Activated CD8-positive, alpha-beta memory T cell treated with anti-CD3 and anti-CD28 coated beads for 36 hours (primary cell): ENCODE measurements at regions not wholly inside any gene's neighbourhood (a gene's known extent, or its start where the extent isn't known, plus 50 kb on each side); places are given as distances from the start of the nearest gene placed in this dataset.

Experiments
- CTCF ChIA-PET: fragments of 350-600 bp; sonication (Branson Sonifier 250); formaldehyde crosslinking; loops from one replicate; lab custom pipeline; 2021; ENCODE audit warnings: antibody characterized with exemption; lab: Charles Lee
- POLR2A ChIA-PET: fragments of 350-600 bp; sonication (Branson Sonifier 250); formaldehyde crosslinking; loops from one replicate; lab custom pipeline; 2021; ENCODE audit warnings: antibody characterized with exemption; lab: Charles Lee

- POLR2A ChIA-PET: no interaction called here
- CTCF ChIA-PET: no interaction called here
Observed at GRCh38 chr12:85711735-85712390, 124.3 kb downstream of the RASSF9 start.

GRCh38 chr12:85713373-85713772 lies 122.8 kb downstream of the RASSF9 start:
- ChIA-PET CTCF (no interaction called here), POLR2A (no interaction called here)

DNA sequence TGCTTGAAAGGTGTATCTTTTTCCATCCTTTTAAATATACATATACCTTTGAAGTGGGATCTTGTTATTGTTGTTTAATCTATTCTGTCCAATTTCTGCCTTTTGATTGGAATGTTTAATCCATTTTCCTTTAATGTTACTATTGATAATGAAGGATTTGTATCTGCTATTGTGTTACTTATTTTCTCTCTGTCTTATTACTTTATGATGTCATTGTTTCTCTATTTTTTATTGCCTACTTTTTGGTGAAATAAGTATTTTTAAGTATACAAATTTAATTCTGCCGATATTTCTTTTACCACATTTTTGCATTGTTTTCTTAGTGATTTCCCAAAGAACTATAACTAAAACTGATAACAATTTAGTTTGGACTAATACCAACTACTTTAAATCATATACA lies 121.8 kb downstream of the RASSF9 start:
- CTCF ChIA-PET: no interaction called here

DNA sequence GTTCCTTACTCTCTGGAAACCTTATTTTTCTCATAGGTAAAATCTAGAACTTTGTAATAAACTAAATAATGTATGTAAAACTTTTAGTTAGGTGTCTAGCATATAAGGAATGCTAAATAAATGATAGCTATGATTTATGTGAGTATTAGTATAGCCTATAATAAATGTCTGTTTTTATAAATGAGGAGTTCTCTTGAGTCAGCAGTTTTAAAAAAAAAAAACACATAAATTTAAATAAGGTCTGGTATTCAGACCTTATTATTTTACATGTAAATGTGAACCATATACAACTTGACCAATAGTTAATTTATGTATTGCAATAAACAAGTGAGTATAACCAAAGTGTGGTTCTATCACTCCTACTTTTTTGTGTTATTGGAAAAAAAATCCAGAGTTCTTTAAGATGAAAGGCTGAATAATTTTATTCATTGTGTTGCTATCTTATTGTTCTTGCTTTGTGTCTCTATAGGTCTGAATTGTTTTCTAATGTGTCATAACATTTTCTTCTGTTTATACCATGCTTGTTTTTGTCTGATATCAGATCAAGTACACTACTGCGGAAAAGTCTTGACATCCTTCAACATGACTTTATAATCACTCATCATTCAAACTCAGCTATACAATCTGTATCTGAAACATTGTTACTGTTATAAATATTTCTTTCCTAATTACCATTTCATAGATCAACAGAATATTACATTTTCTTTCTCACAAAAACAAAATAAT lies 115.7 kb downstream of the RASSF9 start:
- ChIA-PET POLR2A (no interaction called here), CTCF (no interaction called here)

More for the DNA sequence above, 121.8 kb downstream of the RASSF9 start:
- POLR2A ChIA-PET: no interaction called here

DNA sequence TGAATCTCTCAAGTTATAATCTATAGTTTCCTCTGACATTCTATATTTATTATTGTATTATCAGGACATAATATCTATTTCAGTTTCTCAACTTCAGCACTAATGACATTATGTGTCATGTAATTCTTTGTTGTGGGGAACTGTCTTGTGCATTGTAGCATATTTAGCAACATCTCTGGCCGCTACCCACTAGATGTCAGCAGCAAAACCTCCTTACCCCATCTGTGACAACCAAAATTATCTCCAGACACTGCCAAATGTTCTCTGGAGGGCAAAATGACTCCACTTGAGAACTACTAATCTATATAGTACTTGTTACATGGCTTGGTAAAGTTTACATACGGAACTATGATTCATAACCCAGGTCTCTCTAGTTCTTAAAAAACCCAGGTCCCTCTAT lies 110.2 kb downstream of the RASSF9 start:
- ChIA-PET POLR2A (no interaction called here), CTCF (no interaction called here)

- ChIA-PET CTCF (no interaction called here), POLR2A (no interaction called here)
Observed at GRCh38 chr12:85733221-85733840, 102.9 kb downstream of the RASSF9 start.

DNA sequence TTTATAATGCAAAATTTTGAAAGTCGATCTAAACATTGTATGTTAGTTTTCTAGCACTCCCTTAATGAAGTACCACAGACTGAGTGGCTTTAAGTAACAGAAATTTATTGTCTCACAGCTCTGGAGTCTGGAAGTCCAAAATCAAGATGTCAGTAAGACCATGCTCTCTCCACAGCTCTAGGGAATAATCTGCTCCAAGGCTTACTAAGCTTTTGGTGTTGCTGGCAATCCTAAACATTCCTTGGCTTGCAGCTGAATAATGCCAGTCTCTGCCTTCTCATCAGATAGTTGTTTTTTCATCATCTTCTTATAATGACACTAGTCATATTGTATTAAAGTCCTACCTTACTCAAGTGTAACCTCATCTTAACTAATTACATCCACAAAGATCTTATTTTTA lies 102.2 kb downstream of the RASSF9 start:
- ChIA-PET CTCF (no interaction called here), POLR2A (no interaction called here)

- ChIA-PET CTCF (no interaction called here), POLR2A (no interaction called here)
Observed at GRCh38 chr12:85740186-85740585, 96.0 kb downstream of the RASSF9 start.

DNA sequence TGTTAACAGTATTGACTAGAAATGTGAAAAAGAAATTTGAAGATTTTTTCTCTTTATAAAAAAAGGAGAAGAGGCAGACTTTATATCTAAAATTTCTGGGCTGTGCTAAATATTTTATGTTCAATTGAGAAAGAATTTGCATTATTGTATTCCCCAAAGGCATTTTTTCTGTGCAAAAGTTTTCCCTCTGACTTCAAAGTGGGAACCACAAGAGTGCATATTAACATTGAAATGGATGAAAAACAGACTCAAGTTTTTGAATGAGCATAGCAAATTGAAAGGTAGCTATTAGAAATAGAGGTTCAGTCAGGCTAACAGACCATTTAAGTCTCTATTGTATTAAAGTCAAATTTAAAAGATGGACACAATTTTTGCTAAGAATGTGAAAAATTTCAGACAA lies 95.2 kb downstream of the RASSF9 start:
- ChIA-PET POLR2A (no interaction called here), CTCF (no interaction called here)

DNA sequence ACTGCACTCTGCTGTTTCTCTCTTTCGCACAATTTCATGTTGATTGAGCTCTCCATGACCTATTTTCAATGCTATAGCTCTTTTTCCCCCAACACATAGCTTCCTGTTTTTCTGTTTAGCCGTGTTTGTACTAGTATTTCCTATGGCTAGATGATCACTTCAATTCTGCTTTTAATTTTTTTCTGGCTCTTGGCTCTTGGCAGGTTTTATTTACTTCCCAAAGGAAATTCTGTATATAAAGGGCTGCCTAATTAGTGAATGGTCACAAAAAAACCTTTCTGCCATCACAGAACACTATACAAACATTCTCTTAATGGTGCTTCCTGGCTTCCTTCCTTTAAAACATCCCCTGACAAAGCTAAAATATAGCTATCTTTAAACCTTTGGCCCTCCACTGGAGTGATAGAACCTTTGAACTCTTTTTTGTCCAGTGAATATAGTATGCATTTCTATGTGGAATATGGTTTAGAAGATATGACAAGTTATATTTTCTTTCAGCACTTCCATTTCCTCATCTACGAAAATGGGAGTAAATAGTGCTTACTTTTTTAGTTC lies 88.2 kb downstream of the RASSF9 start:
- CTCF ChIA-PET: no interaction called here
- POLR2A ChIA-PET: no interaction called here
